Stomach (tissue), 4 donors: ENCODE measurements at regions not wholly inside any gene's neighbourhood (a gene's known extent, or its start where the extent isn't known, plus 50 kb on each side); places are given as distances from the start of the nearest gene placed in this dataset.

ENCODE experiments used
- CTCF ChIP-seq, 7 experiments: fragments of 450-650 bp in 4 of 7; fragments of 200-600 bp in 3 of 7; sonication (generic) in 3 of 7; IDR thresholded peaks; one replicate each; pipeline ENCODE4 v1.5.1; 2016 to 2019; ENCODE audit warnings: antibody characterized with exemption in 7 of 7, control low read depth in 2 of 7, mild to moderate bottlenecking in 1 of 7
- EP300 ChIP-seq: sonication (generic); formaldehyde crosslinking; IDR thresholded peaks from one replicate; pipeline ENCODE4 v1.6.1; 2017; ENCODE audit warnings: antibody characterized with exemption
- POLR2A ChIP-seq, 4 donors: fragments of 450-650 bp; IDR thresholded peaks; one replicate each; pipeline ENCODE4 v1.6.1; 2016; ENCODE audit warnings: antibody characterized with exemption in 4 of 4, control low read depth in 2 of 4, mild to moderate bottlenecking in 1 of 4, moderate library complexity in 1 of 4
- POLR2AphosphoS5 ChIP-seq, 3 donors: sonication (generic); formaldehyde crosslinking; IDR thresholded peaks; one replicate each; pipeline ENCODE4 v1.6.1; 2016; ENCODE audit warnings: antibody characterized with exemption in 3 of 3

- TF ChIP-seq CTCF (IDR thresholded peaks at IDR 0.05) (no peak), POLR2AphosphoS5 (IDR thresholded peaks at IDR 0.05) (no peak), POLR2A (IDR thresholded peaks at IDR 0.05) (no peak), EP300 (no peak)
Measured at GRCh38 chr5:155540000-155540595, 526.5 kb downstream of the KIF4B start.
